GM13977 (cell line): ENCODE measurements at regions not wholly inside any gene's neighbourhood (a gene's known extent, or its start where the extent isn't known, plus 50 kb on each side); places are given as distances from the start of the nearest gene placed in this dataset.

Experiments
- DNase-seq: peaks from one replicate; pipeline ENCODE4 v3.0.0; 2012; ENCODE audit warnings: low spot score
- in situ Hi-C: fragments of 300-500 bp; cut with MboI; formaldehyde crosslinking; loops from one replicate; pipeline ENCODE4 v1.12.0; 2022; ENCODE audit warnings: low sequenced_read_pairs, low pct_unique_long_range_greater_than_20kb, mixed read lengths, inconsistent platforms; ENCODE audit not compliant: unreplicated experiment
- TF ChIP-seq, protein P1 (sequence below): IDR thresholded peaks from 2 replicates; pipeline ENCODE4 v1.5.1; 2012; ENCODE audit warnings: mild to moderate bottlenecking, control low read depth; ENCODE audit not compliant: insufficient read depth; ENCODE audit errors: extremely low read depth, missing control alignments

DNA sequence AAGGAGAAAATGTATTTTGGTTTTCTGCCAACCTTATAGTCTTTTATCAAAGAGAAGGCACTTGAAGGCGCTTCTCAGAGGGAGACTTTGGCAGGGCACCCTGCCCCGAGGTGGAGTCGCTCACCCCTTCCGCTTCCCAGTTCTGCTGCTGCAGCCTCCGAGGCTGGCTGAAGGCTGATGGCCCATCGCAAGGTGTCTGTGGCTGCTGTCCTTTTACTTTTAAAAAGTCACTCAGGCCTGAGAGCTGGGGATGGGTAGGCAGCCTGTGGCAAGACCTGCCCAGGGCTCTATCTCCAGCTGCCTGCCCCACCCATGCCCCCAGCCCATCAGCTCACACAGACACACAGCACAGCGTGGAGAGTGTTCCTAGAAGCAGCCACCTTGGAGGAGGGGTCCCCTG, 206.6 kb upstream of the CST7 start:
- TF ChIP-seq, protein P1, sequence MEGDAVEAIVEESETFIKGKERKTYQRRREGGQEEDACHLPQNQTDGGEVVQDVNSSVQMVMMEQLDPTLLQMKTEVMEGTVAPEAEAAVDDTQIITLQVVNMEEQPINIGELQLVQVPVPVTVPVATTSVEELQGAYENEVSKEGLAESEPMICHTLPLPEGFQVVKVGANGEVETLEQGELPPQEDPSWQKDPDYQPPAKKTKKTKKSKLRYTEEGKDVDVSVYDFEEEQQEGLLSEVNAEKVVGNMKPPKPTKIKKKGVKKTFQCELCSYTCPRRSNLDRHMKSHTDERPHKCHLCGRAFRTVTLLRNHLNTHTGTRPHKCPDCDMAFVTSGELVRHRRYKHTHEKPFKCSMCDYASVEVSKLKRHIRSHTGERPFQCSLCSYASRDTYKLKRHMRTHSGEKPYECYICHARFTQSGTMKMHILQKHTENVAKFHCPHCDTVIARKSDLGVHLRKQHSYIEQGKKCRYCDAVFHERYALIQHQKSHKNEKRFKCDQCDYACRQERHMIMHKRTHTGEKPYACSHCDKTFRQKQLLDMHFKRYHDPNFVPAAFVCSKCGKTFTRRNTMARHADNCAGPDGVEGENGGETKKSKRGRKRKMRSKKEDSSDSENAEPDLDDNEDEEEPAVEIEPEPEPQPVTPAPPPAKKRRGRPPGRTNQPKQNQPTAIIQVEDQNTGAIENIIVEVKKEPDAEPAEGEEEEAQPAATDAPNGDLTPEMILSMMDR, result no peak
- DNase-seq, result no peak
- in situ Hi-C loops, result no loop called here

DNA sequence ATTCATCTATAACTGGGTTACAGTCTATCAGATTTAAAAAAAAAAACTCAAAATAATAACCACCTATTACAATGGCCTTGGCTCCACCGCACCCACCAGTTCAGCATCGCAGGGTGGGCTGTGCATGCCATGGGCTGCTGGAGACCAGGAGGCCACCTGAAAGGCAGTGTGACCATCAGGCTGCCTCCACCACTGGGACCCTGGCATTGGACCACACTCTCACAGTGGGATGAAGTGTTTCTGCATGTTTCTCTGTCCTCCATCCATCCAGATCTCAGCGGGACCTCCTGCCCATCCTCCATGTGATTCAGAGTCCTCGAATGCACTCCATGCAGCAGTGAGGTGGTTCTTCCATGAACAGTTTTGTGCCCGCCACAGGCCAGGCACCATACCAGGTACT, 206.1 kb upstream of the CST7 start:
- in situ Hi-C loops, result no loop called here
- TF ChIP-seq, protein P1, result no peak
- DNase-seq, result no peak

DNA sequence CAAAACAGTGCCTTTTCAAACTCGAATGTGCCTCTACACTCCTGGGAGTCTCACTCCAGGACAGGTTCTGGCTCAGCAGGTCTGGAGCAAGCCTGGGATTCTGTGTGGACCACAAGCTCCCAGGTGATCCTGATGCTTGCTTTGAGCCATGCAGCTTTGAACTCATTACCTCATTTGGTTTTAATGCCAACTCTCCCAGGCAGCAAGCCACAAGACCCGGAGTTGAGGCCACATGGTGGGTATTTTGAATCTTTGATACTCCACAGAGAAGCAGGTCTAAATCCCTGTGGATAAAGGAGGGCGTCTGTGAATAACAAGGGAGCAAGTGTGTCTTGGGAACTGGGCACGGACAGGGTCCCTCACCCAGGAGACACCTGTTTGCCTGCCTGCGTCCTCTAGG, 205.4 kb upstream of the CST7 start:
- no peak for DNase-seq
- in situ Hi-C loops, result no loop called here
- TF ChIP-seq, protein P1, result no peak

DNA sequence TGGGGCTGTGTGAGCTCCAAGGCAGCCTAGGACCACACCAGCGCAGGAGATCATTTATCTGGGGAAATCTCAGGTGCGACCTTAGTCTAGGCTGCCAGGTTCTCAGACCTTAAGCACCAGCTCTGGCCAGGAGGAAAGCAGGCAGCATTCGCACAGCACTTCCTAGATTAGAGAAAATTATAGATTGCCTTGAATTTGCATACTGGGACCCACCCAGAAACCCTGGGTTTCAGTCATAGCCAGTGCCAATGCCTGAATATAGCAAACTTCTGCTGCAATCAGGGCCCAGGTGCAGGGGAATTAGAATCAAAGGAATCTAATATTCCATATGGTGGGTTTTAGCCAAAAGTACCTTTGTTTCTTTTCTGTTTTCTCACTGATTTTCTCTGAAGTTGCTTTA, 204.3 kb upstream of the CST7 start:
- DNase-seq, result no peak
- TF ChIP-seq, protein P1, result no peak
- in situ Hi-C loops, result no loop called here

DNA sequence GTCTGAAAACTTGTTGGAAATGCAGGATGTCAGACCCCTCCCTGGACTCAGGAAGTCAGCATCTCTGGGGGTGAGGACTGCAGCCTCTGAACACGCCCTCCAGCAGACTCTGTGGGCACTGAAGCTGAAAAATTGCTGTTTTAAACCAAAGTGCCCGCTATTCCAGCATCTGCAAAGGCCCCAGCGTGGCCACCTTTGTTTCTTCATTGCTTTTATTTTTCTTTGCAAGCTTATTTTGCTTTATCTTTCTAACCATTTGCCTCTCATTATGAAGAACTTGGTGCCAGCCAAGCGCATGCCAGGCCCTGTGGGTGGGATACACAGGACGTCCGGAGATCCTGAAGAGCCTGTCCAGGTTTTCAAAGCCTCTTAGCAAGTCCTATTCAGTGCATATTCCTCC, 203.9 kb upstream of the CST7 start:
- in situ Hi-C loops, result no loop called here

DNA sequence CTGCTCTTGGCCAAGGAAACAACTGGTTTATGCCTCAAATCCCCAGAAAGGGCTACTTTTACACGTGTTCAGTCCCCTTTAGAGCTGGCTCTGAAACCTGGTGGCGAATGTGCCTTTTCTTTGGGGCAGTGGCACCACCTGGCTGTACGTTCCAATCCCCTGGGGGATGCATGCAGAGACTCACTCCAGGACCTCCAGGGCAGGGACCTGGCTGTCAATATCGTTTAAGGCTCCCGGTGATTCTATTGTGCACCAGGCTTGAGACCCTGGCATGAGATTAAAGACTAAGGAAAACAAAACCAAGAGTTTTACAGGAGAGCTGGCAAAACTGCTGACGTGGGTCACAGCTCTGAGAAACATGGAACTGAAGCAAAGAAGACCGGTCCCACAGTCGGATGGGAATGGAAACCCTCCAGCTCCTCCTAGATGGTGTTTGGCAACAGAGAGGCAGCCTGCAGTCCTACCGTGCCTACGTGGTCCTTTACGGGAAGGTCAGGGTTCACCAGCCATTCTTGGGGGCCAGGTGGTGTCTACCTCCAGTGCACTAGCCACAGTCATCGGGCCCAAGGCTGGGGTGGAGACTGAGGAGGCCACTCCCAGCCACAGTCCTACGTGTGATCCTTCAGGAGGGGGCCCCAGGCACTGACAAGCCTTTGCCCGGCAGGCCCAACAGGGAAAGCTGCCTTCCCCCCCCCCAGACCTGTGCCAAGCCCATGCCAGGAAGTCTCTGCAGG, 203.3 kb upstream of the CST7 start:
- TF ChIP-seq, protein P1, result no peak
- in situ Hi-C loops, result no loop called here

More for the DNA sequence above, 203.9 kb upstream of the CST7 start:
- no peak for DNase-seq
- TF ChIP-seq, protein P1, result no peak

More for the DNA sequence above, 203.3 kb upstream of the CST7 start:
- no peak for DNase-seq
